WTC11 (cell line): ENCODE measurements at regions not wholly inside any gene's neighbourhood (a gene's known extent, or its start where the extent isn't known, plus 50 kb on each side); places are given as distances from the start of the nearest gene placed in this dataset.

Source experiments
- ATAC-seq: fragments of 200-7000 bp; cut with Tn5 transposase; 2 replicates; pipeline ENCODE4 v1.10.0; 2021; ENCODE audit warnings: mild to moderate bottlenecking, moderate library complexity
- CTCF ChIA-PET: fragments of 300-600 bp; sonication (Branson Sonifier 250); formaldehyde crosslinking; loops from one replicate; lab custom pipeline; 2021; ENCODE audit warnings: antibody characterized with exemption; lab: Charles Lee
- POLR2A ChIA-PET: fragments of 350-600 bp; sonication (Branson Sonifier 250); formaldehyde crosslinking; loops from one replicate; lab custom pipeline; 2021; ENCODE audit warnings: antibody characterized with exemption; lab: Charles Lee
- DNase-seq: peaks from one replicate; pipeline ENCODE4 v3.0.0; 2021; ENCODE audit warnings: low spot score
- H3K27ac Mint-ChIP-seq: 2 replicates; pipeline ENCODE4 v1.8.0; 2021; ENCODE audit warnings: mixed read lengths
- H3K27me3 Mint-ChIP-seq: 2 replicates; pipeline ENCODE4 v1.8.0; 2021; ENCODE audit warnings: low read depth, mild to moderate bottlenecking, moderate library complexity, mixed read lengths
- H3K36me3 Mint-ChIP-seq: 2 replicates; pipeline ENCODE4 v1.8.0; 2021; ENCODE audit warnings: mixed read lengths
- H3K4me1 Mint-ChIP-seq: 2 replicates; pipeline ENCODE4 v1.8.0; 2022; ENCODE audit warnings: mixed read lengths
- H3K4me3 Mint-ChIP-seq: 2 replicates; pipeline ENCODE4 v1.8.0; 2021; ENCODE audit warnings: mild to moderate bottlenecking, moderate library complexity, mixed read lengths
- H3K9me3 Mint-ChIP-seq: 2 replicates; pipeline ENCODE4 v1.8.0; 2021; ENCODE audit warnings: mixed read lengths
- CREM ChIP-seq: sonication (generic); formaldehyde crosslinking; IDR thresholded peaks from 2 replicates; pipeline ENCODE4 v1.8.1; 2022; ENCODE audit warnings: mild to moderate bottlenecking, missing genetic modification reagents, moderate library complexity
- EMX1 ChIP-seq: fragments of 250-450 bp; sonication (Bioruptor Pico); IDR thresholded peaks from 2 replicates; pipeline ENCODE4 v1.8.0; 2021; ENCODE audit warnings: mild to moderate bottlenecking
- ESRRA ChIP-seq: sonication (generic); formaldehyde crosslinking; IDR thresholded peaks from 2 replicates; pipeline ENCODE4 v1.8.1; 2022; ENCODE audit warnings: mild to moderate bottlenecking, missing genetic modification reagents, borderline replicate concordance
- FOXK1 ChIP-seq: sonication (generic); formaldehyde crosslinking; IDR thresholded peaks from 2 replicates; pipeline ENCODE4 v1.8.0; 2022; ENCODE audit warnings: mild to moderate bottlenecking, moderate library complexity, missing genetic modification reagents
- IRF2 ChIP-seq: sonication (generic); formaldehyde crosslinking; IDR thresholded peaks from 2 replicates; pipeline ENCODE4 v1.8.0; 2022; ENCODE audit warnings: low read depth, missing genetic modification reagents, borderline replicate concordance
- MXD4 ChIP-seq: fragments of 250-450 bp; sonication (Bioruptor Pico); IDR thresholded peaks from 2 replicates; pipeline ENCODE4 v1.8.0; 2021; ENCODE audit warnings: mild to moderate bottlenecking, moderate library complexity, borderline replicate concordance
- RELA ChIP-seq: sonication (generic); formaldehyde crosslinking; IDR thresholded peaks from 2 replicates; pipeline ENCODE4 v1.8.1; 2022; ENCODE audit warnings: missing genetic modification reagents, mild to moderate bottlenecking, borderline replicate concordance
- SP1 ChIP-seq: sonication (generic); formaldehyde crosslinking; conservative IDR thresholded peaks from 2 replicates; pipeline ENCODE4 v1.8.1; 2022; ENCODE audit warnings: missing genetic modification reagents
- ZNF317 ChIP-seq: sonication (generic); formaldehyde crosslinking; IDR thresholded peaks from 2 replicates; pipeline ENCODE4 v1.8.1; 2023; ENCODE audit warnings: low read depth, mild to moderate bottlenecking, moderate library complexity, missing genetic modification reagents, borderline replicate concordance
- TF ChIP-seq, protein P1 (sequence below): fragments of 250-450 bp; sonication (Bioruptor Pico); IDR thresholded peaks from 2 replicates; pipeline ENCODE4 v1.9.0; 2021; ENCODE audit warnings: mild to moderate bottlenecking, borderline replicate concordance
- TF ChIP-seq, protein P2 (sequence below): sonication (generic); formaldehyde crosslinking; IDR thresholded peaks from 2 replicates; pipeline ENCODE4 v1.8.1; 2022; ENCODE audit warnings: mild to moderate bottlenecking, missing genetic modification reagents, moderate library complexity, borderline replicate concordance
- TF ChIP-seq, protein P3 (sequence below): sonication (generic); formaldehyde crosslinking; IDR thresholded peaks from 2 replicates; pipeline ENCODE4 v1.8.1; 2022; ENCODE audit warnings: low read depth, missing genetic modification reagents, borderline replicate concordance
- TF ChIP-seq, protein P4 (sequence below): sonication (generic); formaldehyde crosslinking; IDR thresholded peaks from 2 replicates; pipeline ENCODE4 v1.8.0; 2022; ENCODE audit warnings: missing genetic modification reagents
- TF ChIP-seq, protein P5 (sequence below): sonication (generic); formaldehyde crosslinking; IDR thresholded peaks from 2 replicates; pipeline ENCODE4 v1.8.0; 2023; ENCODE audit warnings: mild to moderate bottlenecking, missing genetic modification reagents
- TF ChIP-seq, protein P6 (sequence below): fragments of 250-450 bp; sonication (Bioruptor Pico); conservative IDR thresholded peaks from 2 replicates; pipeline ENCODE4 v1.9.0; 2021; ENCODE audit warnings: mild to moderate bottlenecking

DNA sequence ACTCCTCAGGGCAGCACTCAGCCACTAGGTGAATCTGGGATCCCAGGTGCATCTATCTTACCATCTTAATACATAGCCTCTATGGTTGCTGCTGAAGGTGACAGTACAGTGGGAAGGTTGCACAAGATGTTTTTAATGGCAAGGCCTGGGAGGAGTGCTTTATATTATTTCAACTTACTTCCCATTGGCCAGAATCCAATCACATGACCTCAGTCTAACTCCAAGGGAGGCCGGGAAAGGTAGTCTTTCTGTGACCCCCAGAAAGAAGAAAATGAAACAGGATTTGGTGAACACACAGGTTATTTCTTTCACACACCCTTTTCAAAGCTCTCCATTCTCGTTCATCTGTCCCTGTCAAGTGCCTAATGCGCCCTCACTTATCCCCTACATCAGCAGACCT, 189.1 kb upstream of the ATP6AP2 start (continued):
- TF ChIP-seq, protein P1, sequence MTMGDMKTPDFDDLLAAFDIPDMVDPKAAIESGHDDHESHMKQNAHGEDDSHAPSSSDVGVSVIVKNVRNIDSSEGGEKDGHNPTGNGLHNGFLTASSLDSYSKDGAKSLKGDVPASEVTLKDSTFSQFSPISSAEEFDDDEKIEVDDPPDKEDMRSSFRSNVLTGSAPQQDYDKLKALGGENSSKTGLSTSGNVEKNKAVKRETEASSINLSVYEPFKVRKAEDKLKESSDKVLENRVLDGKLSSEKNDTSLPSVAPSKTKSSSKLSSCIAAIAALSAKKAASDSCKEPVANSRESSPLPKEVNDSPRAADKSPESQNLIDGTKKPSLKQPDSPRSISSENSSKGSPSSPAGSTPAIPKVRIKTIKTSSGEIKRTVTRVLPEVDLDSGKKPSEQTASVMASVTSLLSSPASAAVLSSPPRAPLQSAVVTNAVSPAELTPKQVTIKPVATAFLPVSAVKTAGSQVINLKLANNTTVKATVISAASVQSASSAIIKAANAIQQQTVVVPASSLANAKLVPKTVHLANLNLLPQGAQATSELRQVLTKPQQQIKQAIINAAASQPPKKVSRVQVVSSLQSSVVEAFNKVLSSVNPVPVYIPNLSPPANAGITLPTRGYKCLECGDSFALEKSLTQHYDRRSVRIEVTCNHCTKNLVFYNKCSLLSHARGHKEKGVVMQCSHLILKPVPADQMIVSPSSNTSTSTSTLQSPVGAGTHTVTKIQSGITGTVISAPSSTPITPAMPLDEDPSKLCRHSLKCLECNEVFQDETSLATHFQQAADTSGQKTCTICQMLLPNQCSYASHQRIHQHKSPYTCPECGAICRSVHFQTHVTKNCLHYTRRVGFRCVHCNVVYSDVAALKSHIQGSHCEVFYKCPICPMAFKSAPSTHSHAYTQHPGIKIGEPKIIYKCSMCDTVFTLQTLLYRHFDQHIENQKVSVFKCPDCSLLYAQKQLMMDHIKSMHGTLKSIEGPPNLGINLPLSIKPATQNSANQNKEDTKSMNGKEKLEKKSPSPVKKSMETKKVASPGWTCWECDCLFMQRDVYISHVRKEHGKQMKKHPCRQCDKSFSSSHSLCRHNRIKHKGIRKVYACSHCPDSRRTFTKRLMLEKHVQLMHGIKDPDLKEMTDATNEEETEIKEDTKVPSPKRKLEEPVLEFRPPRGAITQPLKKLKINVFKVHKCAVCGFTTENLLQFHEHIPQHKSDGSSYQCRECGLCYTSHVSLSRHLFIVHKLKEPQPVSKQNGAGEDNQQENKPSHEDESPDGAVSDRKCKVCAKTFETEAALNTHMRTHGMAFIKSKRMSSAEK (CRISPR knock-in tag): no peak
- TF ChIP-seq, protein P2, sequence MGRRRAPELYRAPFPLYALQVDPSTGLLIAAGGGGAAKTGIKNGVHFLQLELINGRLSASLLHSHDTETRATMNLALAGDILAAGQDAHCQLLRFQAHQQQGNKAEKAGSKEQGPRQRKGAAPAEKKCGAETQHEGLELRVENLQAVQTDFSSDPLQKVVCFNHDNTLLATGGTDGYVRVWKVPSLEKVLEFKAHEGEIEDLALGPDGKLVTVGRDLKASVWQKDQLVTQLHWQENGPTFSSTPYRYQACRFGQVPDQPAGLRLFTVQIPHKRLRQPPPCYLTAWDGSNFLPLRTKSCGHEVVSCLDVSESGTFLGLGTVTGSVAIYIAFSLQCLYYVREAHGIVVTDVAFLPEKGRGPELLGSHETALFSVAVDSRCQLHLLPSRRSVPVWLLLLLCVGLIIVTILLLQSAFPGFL (CRISPR knock-in tag): no peak
- no peak for TF ChIP-seq EMX1

DNA sequence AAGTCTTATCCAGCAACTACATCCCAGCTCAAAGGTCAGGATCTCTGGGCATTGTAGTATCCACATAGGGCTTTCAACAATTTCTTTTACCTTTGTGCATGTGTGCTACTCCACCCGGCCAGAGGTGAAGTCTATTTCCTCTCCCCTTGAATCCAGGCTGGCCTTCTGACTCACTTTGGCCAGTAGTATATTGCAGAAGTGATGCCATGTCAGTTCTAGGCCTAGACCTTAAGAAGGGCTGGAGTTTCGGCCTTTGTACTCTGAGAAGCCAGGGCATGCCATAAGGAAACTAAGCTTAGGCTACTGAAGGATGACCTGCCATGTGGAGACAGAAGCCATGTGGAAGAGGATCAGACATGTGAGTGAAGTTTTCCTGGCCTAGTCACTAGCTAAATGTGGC, 191.2 kb upstream of the ATP6AP2 start:
- Mint-ChIP-seq H3K4me3 (no peak overlapping the region), H3K4me1 (no peaks in the 10 kb centered on the region), H3K27ac (no peak overlapping the region), H3K36me3 (no peaks in the 10 kb centered on the region), H3K27me3 (no peaks in the 10 kb centered on the region), H3K9me3 (no peaks in the 10 kb centered on the region)
- DNase-seq: no peak
- CTCF ChIA-PET: no interaction called here
- POLR2A ChIA-PET: no interaction called here
- TF ChIP-seq ESRRA (CRISPR knock-in tag) (no peak), MXD4 (CRISPR knock-in tag) (no peak), CREM (CRISPR knock-in tag) (no peak), ZNF317 (CRISPR knock-in tag) (no peak)
- TF ChIP-seq, protein P3, sequence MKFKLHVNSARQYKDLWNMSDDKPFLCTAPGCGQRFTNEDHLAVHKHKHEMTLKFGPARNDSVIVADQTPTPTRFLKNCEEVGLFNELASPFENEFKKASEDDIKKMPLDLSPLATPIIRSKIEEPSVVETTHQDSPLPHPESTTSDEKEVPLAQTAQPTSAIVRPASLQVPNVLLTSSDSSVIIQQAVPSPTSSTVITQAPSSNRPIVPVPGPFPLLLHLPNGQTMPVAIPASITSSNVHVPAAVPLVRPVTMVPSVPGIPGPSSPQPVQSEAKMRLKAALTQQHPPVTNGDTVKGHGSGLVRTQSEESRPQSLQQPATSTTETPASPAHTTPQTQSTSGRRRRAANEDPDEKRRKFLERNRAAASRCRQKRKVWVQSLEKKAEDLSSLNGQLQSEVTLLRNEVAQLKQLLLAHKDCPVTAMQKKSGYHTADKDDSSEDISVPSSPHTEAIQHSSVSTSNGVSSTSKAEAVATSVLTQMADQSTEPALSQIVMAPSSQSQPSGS (CRISPR knock-in tag): no peak
- TF ChIP-seq, protein P4, sequence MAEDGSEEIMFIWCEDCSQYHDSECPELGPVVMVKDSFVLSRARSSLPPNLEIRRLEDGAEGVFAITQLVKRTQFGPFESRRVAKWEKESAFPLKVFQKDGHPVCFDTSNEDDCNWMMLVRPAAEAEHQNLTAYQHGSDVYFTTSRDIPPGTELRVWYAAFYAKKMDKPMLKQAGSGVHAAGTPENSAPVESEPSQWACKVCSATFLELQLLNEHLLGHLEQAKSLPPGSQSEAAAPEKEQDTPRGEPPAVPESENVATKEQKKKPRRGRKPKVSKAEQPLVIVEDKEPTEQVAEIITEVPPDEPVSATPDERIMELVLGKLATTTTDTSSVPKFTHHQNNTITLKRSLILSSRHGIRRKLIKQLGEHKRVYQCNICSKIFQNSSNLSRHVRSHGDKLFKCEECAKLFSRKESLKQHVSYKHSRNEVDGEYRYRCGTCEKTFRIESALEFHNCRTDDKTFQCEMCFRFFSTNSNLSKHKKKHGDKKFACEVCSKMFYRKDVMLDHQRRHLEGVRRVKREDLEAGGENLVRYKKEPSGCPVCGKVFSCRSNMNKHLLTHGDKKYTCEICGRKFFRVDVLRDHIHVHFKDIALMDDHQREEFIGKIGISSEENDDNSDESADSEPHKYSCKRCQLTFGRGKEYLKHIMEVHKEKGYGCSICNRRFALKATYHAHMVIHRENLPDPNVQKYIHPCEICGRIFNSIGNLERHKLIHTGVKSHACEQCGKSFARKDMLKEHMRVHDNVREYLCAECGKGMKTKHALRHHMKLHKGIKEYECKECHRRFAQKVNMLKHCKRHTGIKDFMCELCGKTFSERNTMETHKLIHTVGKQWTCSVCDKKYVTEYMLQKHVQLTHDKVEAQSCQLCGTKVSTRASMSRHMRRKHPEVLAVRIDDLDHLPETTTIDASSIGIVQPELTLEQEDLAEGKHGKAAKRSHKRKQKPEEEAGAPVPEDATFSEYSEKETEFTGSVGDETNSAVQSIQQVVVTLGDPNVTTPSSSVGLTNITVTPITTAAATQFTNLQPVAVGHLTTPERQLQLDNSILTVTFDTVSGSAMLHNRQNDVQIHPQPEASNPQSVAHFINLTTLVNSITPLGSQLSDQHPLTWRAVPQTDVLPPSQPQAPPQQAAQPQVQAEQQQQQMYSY (CRISPR knock-in tag): no peak
- no peak for ATAC-seq

DNA sequence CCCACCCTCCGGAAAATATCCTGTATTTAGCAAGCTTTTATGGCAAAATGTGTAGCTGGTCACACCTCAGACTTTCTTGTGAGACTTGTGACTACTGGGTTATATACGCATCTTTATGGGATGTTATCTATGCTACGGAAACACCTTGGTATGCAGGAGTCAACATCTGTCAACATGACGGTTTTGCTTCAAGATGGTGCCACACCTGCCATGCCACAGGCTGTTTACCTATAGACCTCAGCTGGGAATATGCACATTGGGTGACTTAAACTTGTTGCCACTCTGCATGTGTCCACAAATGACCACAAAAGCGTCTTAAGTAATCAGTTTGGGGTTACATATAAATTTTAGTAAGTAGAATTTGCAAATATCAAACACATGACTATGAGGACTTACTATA, 192.3 kb upstream of the ATP6AP2 start:
- ChIA-PET CTCF (no interaction called here), POLR2A (no interaction called here)
- H3K4me1 Mint-ChIP-seq: no peaks in the 10 kb centered on the region
- DNase-seq: no peak
- H3K4me3 Mint-ChIP-seq: no peak overlapping the region
- ATAC-seq: no peak
- H3K9me3 Mint-ChIP-seq: no peaks in the 10 kb centered on the region
- H3K27me3 Mint-ChIP-seq: no peaks in the 10 kb centered on the region
- no peaks in the 10 kb centered on the region for H3K36me3 Mint-ChIP-seq
- no peak overlapping the region for H3K27ac Mint-ChIP-seq
- TF ChIP-seq, protein P5, sequence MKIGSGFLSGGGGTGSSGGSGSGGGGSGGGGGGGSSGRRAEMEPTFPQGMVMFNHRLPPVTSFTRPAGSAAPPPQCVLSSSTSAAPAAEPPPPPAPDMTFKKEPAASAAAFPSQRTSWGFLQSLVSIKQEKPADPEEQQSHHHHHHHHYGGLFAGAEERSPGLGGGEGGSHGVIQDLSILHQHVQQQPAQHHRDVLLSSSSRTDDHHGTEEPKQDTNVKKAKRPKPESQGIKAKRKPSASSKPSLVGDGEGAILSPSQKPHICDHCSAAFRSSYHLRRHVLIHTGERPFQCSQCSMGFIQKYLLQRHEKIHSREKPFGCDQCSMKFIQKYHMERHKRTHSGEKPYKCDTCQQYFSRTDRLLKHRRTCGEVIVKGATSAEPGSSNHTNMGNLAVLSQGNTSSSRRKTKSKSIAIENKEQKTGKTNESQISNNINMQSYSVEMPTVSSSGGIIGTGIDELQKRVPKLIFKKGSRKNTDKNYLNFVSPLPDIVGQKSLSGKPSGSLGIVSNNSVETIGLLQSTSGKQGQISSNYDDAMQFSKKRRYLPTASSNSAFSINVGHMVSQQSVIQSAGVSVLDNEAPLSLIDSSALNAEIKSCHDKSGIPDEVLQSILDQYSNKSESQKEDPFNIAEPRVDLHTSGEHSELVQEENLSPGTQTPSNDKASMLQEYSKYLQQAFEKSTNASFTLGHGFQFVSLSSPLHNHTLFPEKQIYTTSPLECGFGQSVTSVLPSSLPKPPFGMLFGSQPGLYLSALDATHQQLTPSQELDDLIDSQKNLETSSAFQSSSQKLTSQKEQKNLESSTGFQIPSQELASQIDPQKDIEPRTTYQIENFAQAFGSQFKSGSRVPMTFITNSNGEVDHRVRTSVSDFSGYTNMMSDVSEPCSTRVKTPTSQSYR (CRISPR knock-in tag): no peak
- TF ChIP-seq RELA (CRISPR knock-in tag): no peak
- no peak for TF ChIP-seq SP1 (CRISPR knock-in tag)
- TF ChIP-seq, protein P3 (CRISPR knock-in tag): no peak
- no peak for TF ChIP-seq FOXK1
- TF ChIP-seq, protein P6, sequence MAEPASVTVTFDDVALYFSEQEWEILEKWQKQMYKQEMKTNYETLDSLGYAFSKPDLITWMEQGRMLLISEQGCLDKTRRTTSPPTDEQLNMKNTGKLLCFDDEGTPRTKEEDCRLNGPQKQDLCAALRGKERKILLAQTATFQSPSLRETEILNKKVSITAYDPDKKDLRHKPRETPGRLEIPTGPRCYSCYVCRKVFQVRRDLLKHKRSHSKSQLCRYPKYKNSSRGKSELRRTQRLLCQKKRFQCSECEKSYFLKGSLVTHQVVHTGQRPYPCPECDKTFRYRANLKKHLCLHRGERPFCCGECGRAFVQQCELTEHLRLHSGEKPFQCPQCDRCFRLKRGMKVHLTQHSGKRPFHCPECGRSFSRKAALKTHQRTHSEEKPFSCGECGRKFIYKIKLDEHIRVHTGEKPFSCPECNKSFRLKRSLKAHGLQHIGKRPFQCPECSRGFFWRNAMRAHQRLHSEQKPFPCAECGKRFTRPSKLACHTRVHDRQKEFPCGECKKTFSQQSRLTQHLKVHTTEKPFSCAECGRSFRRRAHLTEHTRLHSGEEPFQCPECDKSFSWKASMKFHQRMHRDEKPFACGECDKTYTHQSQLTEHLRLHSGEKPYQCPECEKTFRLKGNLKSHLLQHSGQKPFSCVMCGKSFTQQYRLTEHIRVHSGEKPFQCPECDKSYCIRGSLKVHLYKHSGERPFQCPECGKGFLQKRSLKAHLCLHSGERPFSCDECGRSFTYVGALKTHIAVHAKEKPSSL (CRISPR knock-in tag): no peak
- no peak for TF ChIP-seq IRF2
